HCT116 (cell line): ENCODE measurements at regions not wholly inside any gene's neighbourhood (a gene's known extent, or its start where the extent isn't known, plus 50 kb on each side); places are given as distances from the start of the nearest gene placed in this dataset.

Source experiments
- EGR1 ChIP-seq: IDR thresholded peaks from 2 replicates; pipeline ENCODE4 v1.6.1; 2012; ENCODE audit warnings: low read depth
- ELF1 ChIP-seq: IDR thresholded peaks from 2 replicates; pipeline ENCODE4 v1.6.1; 2012; ENCODE audit warnings: low read depth, borderline replicate concordance
- EZH2 ChIP-seq: fragments of 200-600 bp; sonication (generic); IDR thresholded peaks from 2 replicates; pipeline ENCODE4 v1.6.1; 2017; ENCODE audit warnings: antibody characterized with exemption, mixed run types
- FOSL1 ChIP-seq: IDR thresholded peaks from 2 replicates; pipeline ENCODE4 v1.6.1; 2012; ENCODE audit warnings: low read depth
- MAX ChIP-seq: IDR thresholded peaks from 2 replicates; pipeline ENCODE4 v1.6.1; 2012
- POLR2A ChIP-seq: IDR thresholded peaks from 2 replicates; pipeline ENCODE4 v1.7.0; 2011; ENCODE audit warnings: borderline replicate concordance; ENCODE audit not compliant: insufficient read depth, insufficient read length; ENCODE audit errors: extremely low read depth
- POLR2AphosphoS5 ChIP-seq: IDR thresholded peaks from 2 replicates; pipeline ENCODE4 v1.6.1; 2011; ENCODE audit warnings: mild to moderate bottlenecking, low read depth, low read length, moderate library complexity
- RAD21 ChIP-seq: IDR thresholded peaks from 2 replicates; pipeline ENCODE4 v1.6.1; 2012; ENCODE audit warnings: low read depth, mild to moderate bottlenecking
- REST ChIP-seq: IDR thresholded peaks from 2 replicates; pipeline ENCODE4 v1.6.1; 2012; ENCODE audit warnings: low read depth
- SIN3A ChIP-seq: IDR thresholded peaks from 2 replicates; pipeline ENCODE4 v1.6.1; 2012; ENCODE audit warnings: low read depth
- SP1 ChIP-seq: IDR thresholded peaks from 2 replicates; pipeline ENCODE4 v1.6.1; 2012; ENCODE audit warnings: low read depth
- SRF ChIP-seq: IDR thresholded peaks from 2 replicates; pipeline ENCODE4 v1.6.1; 2012; ENCODE audit warnings: low read depth
- ZNF274 ChIP-seq: fragments of 200-500 bp; sonication (Bioruptor generic); IDR thresholded peaks from 2 replicates; pipeline ENCODE4 v1.6.1; 2014; ENCODE audit warnings: mild to moderate bottlenecking, low read depth, low read length, inconsistent platforms
- TF ChIP-seq, protein P1 (sequence below), 3 experiments: fragments of 200-600 bp in 1 of 3; sonication (generic) in 1 of 3; IDR thresholded peaks in 2 of 3; conservative IDR thresholded peaks in 1 of 3; 2 replicates each; pipeline ENCODE4 v1.5.1; 2012 to 2017; ENCODE audit warnings: low read depth in 2 of 3, low read length in 2 of 3, antibody characterized with exemption in 1 of 3, borderline replicate concordance in 1 of 3, control low read depth in 1 of 3, mild to moderate bottlenecking in 1 of 3, mixed read lengths in 1 of 3, mixed run types in 1 of 3, moderate library complexity in 1 of 3; ENCODE audit not compliant: insufficient read depth in 1 of 3

DNA sequence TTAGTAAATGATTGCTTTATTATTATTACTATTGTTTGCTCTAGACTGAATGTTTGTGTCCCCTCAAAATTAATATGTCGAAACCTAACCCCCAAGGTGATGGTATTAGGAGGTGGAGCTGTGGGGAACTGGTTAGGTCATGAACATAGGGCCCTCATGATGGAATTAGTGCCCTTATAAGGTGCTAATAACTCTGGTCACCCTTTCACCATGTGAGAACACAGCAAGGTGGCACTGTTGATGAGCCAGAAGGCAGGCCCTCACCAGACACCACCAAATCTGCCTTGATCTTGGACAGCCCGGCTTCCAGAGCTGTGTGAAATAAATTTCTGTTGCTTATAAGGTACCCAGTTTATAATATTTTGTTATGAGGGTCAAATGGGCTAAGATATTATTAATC is 95.8 kb downstream of the BDNF start:
- TF ChIP-seq REST (no peak), RAD21 (no peak), ZNF274 (no peak), EZH2 (no peak), POLR2A (no peak), FOSL1 (no peak), SRF (no peak), POLR2AphosphoS5 (no peak), ELF1 (no peak), SIN3A (no peak), SP1 (no peak), MAX (no peak), EGR1 (no peak)
- TF ChIP-seq, protein P1, sequence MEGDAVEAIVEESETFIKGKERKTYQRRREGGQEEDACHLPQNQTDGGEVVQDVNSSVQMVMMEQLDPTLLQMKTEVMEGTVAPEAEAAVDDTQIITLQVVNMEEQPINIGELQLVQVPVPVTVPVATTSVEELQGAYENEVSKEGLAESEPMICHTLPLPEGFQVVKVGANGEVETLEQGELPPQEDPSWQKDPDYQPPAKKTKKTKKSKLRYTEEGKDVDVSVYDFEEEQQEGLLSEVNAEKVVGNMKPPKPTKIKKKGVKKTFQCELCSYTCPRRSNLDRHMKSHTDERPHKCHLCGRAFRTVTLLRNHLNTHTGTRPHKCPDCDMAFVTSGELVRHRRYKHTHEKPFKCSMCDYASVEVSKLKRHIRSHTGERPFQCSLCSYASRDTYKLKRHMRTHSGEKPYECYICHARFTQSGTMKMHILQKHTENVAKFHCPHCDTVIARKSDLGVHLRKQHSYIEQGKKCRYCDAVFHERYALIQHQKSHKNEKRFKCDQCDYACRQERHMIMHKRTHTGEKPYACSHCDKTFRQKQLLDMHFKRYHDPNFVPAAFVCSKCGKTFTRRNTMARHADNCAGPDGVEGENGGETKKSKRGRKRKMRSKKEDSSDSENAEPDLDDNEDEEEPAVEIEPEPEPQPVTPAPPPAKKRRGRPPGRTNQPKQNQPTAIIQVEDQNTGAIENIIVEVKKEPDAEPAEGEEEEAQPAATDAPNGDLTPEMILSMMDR (IDR thresholded peaks at IDR 0.05 in 2 of 3, conservative IDR thresholded peaks at IDR 0.05 in 1 of 3; ENCODE audit: borderline replicate concordance in 1 of 3, insufficient read depth in 1 of 3, low read depth in 2 of 3, low read length in 2 of 3): no peak
